ENCODE measurements at regions not wholly inside any gene's neighbourhood (a gene's known extent, or its start where the extent isn't known, plus 50 kb on each side); places are given as distances from the start of the nearest gene placed in this dataset.

- TF ChIP-seq POLR2AphosphoS5 (IDR thresholded peaks at IDR 0.05; ENCODE audit: low read depth, low read length) (no peak), TAF1 (IDR thresholded peaks at IDR 0.05; ENCODE audit: low read depth, low read length) (no peak), POLR2A (IDR thresholded peaks at IDR 0.05; ENCODE audit: low read depth, low read length) (no peak), SPI1 (IDR thresholded peaks at IDR 0.05; ENCODE audit: low read depth, low read length) (no peak), POU2F2 (IDR thresholded peaks at IDR 0.05; ENCODE audit: low read depth, low read length) (no peak)
Measured at GRCh38 chr13:84563611-84564010, 681.3 kb upstream of the SLITRK1 start.

Data from GM12891 (cell line).